CD4-positive, alpha-beta T cell (primary cell): ENCODE measurements at regions not wholly inside any gene's neighbourhood (a gene's known extent, or its start where the extent isn't known, plus 50 kb on each side); places are given as distances from the start of the nearest gene placed in this dataset.

Experiments
- ATAC-seq: fragments of 200-7000 bp; cut with Tn5 transposase; one replicate; pipeline ENCODE4 v1.10.0; 2022; ENCODE audit warnings: mild to moderate bottlenecking; ENCODE audit not compliant: poor library complexity
- CTCF ChIA-PET: fragments of 350-600 bp; sonication (Branson Sonifier 250); formaldehyde crosslinking; loops from one replicate; lab custom pipeline; 2021; ENCODE audit warnings: antibody characterized with exemption, inconsistent platforms; lab: Charles Lee
- POLR2A ChIA-PET: fragments of 350-600 bp; sonication (Branson Sonifier 250); formaldehyde crosslinking; loops from one replicate; lab custom pipeline; 2021; ENCODE audit warnings: antibody characterized with exemption, inconsistent platforms; lab: Charles Lee
- DNase-seq, 14 experiments: peaks; one replicate each; pipeline ENCODE4 v3.0.0-alpha.2; 2013 to 2020; ENCODE audit warnings: mixed read lengths in 2 of 14
- H3K27ac ChIP-seq, 2 donors: one replicate each; pipeline versions ENCODE4 v1.5.1 to v1.7.0; 2013; ENCODE audit warnings: low read length in 2 of 2, low read depth in 1 of 2, mild to moderate bottlenecking in 1 of 2
- H3K27me3 ChIP-seq, 2 experiments: 1 replicate in 1 of 2; 2 replicates in 1 of 2; pipeline versions ENCODE4 v1.6.1 to v1.7.0; 2013; ENCODE audit warnings: low read length in 2 of 2, control low read depth in 1 of 2, mild to moderate bottlenecking in 1 of 2, moderate library complexity in 1 of 2; ENCODE audit not compliant: insufficient read depth in 2 of 2, control insufficient read depth in 1 of 2
- H3K36me3 ChIP-seq: one replicate; pipeline ENCODE4 v1.6.1; 2013; ENCODE audit warnings: low read length, control low read depth; ENCODE audit not compliant: insufficient read depth
- H3K4me1 ChIP-seq: one replicate; pipeline ENCODE4 v1.6.1; 2013; ENCODE audit warnings: low read length, control low read depth; ENCODE audit not compliant: insufficient read depth
- H3K4me3 ChIP-seq: one replicate; pipeline ENCODE4 v1.5.1; 2013; ENCODE audit warnings: mild to moderate bottlenecking, low read length, moderate library complexity
- H3K9me3 ChIP-seq, 2 experiments: 1 replicate in 1 of 2; 2 replicates in 1 of 2; pipeline versions ENCODE4 v1.6.1 to v1.7.0; 2013; ENCODE audit warnings: low read length in 2 of 2, mild to moderate bottlenecking in 2 of 2, control low read depth in 1 of 2, moderate library complexity in 1 of 2; ENCODE audit not compliant: control insufficient read depth in 1 of 2, insufficient read depth in 1 of 2
- H3K27ac Mint-ChIP-seq: one replicate; pipeline ENCODE4 v1.8.0; 2020; ENCODE audit warnings: mixed read lengths
- H3K27me3 Mint-ChIP-seq: one replicate; pipeline ENCODE4 v1.8.0; 2021; ENCODE audit warnings: mixed read lengths
- H3K36me3 Mint-ChIP-seq: one replicate; pipeline ENCODE4 v1.8.0; 2021; ENCODE audit warnings: low read depth, mixed read lengths
- H3K4me1 Mint-ChIP-seq: one replicate; pipeline ENCODE4 v1.8.0; 2021; ENCODE audit warnings: low read depth, mixed read lengths
- H3K4me3 Mint-ChIP-seq: one replicate; pipeline ENCODE4 v1.8.0; 2020; ENCODE audit warnings: mild to moderate bottlenecking, mixed read lengths
- H3K9me3 Mint-ChIP-seq: one replicate; pipeline ENCODE4 v1.8.0; 2020; ENCODE audit warnings: mixed read lengths
- intact Hi-C, 2 experiments: fragments of 100-400 bp; cut with DNase I in 1 of 2; cut with micrococcal nuclease in 1 of 2; formaldehyde crosslinking; loops; one replicate each; pipeline versions ENCODE4 v1.15.1 to v1.9.0; 2023 to 2025; cut with DNase I, micrococcal nuclease
- TF ChIP-seq, protein P1 (sequence below): fragments of 200-600 bp; IDR thresholded peaks from one replicate; pipeline ENCODE4 v1.8.0; 2022; ENCODE audit warnings: antibody characterized with exemption, mild to moderate bottlenecking

DNA sequence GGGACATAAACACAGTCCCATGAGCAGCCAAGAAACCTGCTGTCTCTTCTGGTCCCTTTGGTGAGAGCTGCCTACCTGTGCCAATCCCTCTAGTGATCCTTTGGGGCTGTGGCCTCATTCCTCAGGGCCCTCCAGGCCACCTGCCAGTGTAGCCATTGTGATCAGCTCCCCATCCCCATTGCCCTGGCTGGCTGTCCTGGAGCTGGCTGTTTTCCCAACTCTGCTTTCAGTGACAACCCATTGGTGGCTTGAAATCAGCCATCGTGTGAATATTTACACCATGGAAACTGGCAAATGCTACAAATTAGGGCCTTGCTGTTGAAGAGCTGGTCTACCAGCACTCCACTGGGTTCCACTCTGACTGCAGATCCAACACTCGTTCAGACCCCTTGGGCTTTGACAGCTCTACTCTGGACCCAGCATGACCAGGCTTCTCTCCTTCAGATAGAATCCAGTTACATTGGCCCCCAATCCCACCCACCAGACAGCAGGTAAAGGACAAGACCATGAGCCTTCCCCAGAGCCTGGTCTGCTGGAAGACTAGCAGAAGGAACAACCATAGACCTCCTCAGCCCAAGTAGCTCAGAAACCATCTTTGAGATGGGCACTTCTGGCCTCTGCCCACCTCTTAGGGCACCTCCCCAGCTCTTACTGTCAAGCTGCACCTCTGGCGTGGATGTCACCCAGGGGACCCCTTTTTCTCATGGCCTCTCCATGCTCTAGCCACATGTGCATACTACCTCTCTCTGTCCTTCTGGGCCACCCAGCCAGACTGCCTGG is 69.2 kb upstream of the NEK6 start:
- no peaks in the 10 kb centered on the region for H3K4me1 Mint-ChIP-seq
- CTCF ChIA-PET: no interaction called here
- DNase-seq: no peak

DNA sequence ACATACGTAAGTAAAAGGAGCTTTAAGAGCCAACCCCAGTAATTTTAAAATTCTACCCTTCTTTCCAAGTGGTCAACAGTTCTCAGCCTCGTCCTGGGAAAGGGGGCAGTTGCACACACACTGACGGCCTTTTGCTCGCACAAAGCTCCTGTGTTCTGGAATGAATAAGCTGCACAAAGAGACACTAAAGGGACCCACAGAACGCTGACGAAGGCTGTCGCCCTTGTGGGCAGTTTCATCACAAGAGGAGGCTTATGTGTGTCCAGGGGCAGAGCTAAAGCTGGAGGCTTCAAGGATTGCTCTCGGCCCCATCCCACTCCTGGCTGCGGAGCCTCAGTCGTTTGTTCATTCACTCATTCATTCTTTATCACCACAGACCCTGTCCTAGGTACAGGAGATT is 67.0 kb upstream of the NEK6 start:
- no peak overlapping the region for H3K27ac Mint-ChIP-seq
- DNase-seq (no peak), ATAC-seq (no peak)
- Histone ChIP-seq H3K27ac (no peak overlapping the region), H3K27me3 (no peaks in the 10 kb centered on the region), H3K4me3 (no peak overlapping the region), H3K9me3 (no peaks in the 10 kb centered on the region), H3K4me1 (no peaks in the 10 kb centered on the region), H3K36me3 (no peaks in the 10 kb centered on the region)
- H3K27me3 Mint-ChIP-seq: peaks cover 5% of the 10 kb centered on the region
- H3K36me3 Mint-ChIP-seq: no peaks in the 10 kb centered on the region
- ChIA-PET CTCF (no interaction called here), POLR2A (no interaction called here)
- H3K9me3 Mint-ChIP-seq: peaks cover 3% of the 10 kb centered on the region
- H3K4me1 Mint-ChIP-seq: no peaks in the 10 kb centered on the region
- no peak overlapping the region for H3K4me3 Mint-ChIP-seq
- intact Hi-C loops: no loop called here
- TF ChIP-seq, protein P1, sequence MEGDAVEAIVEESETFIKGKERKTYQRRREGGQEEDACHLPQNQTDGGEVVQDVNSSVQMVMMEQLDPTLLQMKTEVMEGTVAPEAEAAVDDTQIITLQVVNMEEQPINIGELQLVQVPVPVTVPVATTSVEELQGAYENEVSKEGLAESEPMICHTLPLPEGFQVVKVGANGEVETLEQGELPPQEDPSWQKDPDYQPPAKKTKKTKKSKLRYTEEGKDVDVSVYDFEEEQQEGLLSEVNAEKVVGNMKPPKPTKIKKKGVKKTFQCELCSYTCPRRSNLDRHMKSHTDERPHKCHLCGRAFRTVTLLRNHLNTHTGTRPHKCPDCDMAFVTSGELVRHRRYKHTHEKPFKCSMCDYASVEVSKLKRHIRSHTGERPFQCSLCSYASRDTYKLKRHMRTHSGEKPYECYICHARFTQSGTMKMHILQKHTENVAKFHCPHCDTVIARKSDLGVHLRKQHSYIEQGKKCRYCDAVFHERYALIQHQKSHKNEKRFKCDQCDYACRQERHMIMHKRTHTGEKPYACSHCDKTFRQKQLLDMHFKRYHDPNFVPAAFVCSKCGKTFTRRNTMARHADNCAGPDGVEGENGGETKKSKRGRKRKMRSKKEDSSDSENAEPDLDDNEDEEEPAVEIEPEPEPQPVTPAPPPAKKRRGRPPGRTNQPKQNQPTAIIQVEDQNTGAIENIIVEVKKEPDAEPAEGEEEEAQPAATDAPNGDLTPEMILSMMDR: no peak

More for the DNA sequence above, 69.2 kb upstream of the NEK6 start:
- no peaks in the 10 kb centered on the region for H3K4me1 ChIP-seq
- Mint-ChIP-seq H3K27me3 (peaks cover 5% of the 10 kb centered on the region), H3K27ac (no peak overlapping the region), H3K4me3 (no peak overlapping the region), H3K36me3 (no peaks in the 10 kb centered on the region), H3K9me3 (no peaks in the 10 kb centered on the region)
- H3K4me3 ChIP-seq: no peak overlapping the region
- POLR2A ChIA-PET: no interaction called here
- no peaks in the 10 kb centered on the region for H3K9me3 ChIP-seq
- TF ChIP-seq, protein P1: no peak
- no peak overlapping the region for H3K27ac ChIP-seq
- no peaks in the 10 kb centered on the region for H3K36me3 ChIP-seq
- intact Hi-C loops: no loop called here
- H3K27me3 ChIP-seq: no peaks in the 10 kb centered on the region
- ATAC-seq: no peak

DNA sequence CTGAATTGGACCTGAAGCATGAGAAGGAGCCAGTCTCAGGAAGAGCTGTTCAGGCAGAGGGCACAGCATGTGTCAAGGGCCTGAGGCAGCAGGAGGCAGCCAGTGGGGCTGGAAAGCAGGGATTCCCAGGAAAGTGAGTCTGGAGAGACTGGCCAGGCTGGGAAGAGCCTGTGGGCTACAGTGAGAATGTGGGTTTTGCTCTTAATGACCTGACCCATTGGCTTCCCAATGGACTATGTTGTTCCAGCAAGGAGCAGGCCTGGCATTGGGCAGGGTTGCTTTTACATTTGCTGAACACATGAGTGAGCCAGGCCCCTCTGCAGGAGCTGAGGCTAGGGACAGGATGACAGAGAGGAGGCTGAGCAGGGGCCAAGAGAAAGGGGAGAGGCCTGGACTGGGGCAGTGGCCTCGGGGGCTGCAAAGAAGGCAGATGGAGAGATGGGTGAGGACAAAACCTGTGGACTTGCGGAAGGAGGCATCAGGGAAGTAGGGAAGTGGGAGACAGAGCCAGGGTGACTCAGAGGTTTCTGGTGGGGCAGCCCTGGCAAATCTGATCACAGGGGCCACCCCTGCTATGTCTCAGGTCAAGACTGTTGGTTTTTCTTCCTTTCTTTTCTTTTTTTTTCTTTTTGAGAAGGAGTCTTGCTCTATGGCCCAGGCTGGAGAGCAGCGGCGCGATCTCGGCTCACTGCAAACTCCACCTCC is 65.9 kb upstream of the NEK6 start:
- Mint-ChIP-seq H3K27ac (no peak overlapping the region), H3K27me3 (peaks cover 5% of the 10 kb centered on the region), H3K9me3 (peaks cover 4% of the 10 kb centered on the region), H3K4me1 (no peaks in the 10 kb centered on the region), H3K36me3 (no peaks in the 10 kb centered on the region), H3K4me3 (no peak overlapping the region)
- Histone ChIP-seq H3K4me1 (no peaks in the 10 kb centered on the region), H3K4me3 (no peak overlapping the region), H3K36me3 (no peaks in the 10 kb centered on the region), H3K27me3 (no peaks in the 10 kb centered on the region), H3K27ac (no peak overlapping the region), H3K9me3 (peaks cover 0 to under 1% of the 10 kb centered on the region in 2 experiments)
- CTCF ChIA-PET: no interaction called here
- intact Hi-C loops: no loop called here
- POLR2A ChIA-PET: interaction anchor here (0.6 kb wide), 1 partner anchor 9 kb away, joined by 3 read pairs; no protein-coding TSS in a partner anchor
- DNase-seq: no peak
- ATAC-seq: no peak
- TF ChIP-seq, protein P1: no peak
